HG03354 (cell line): ENCODE measurements at regions not wholly inside any gene's neighbourhood (a gene's known extent, or its start where the extent isn't known, plus 50 kb on each side); places are given as distances from the start of the nearest gene placed in this dataset.
A peak's percentile ranks its signal among the peaks of the same experiment; 100 is the strongest.

Source experiments
- ATAC-seq: cut with Tn5 transposase; IDR thresholded peaks from one replicate; pipeline ENCODE4 v1.9.1; 2021; ENCODE audit warnings: mild to moderate bottlenecking; ENCODE audit not compliant: unreplicated experiment, poor library complexity, severe bottlenecking

DNA sequence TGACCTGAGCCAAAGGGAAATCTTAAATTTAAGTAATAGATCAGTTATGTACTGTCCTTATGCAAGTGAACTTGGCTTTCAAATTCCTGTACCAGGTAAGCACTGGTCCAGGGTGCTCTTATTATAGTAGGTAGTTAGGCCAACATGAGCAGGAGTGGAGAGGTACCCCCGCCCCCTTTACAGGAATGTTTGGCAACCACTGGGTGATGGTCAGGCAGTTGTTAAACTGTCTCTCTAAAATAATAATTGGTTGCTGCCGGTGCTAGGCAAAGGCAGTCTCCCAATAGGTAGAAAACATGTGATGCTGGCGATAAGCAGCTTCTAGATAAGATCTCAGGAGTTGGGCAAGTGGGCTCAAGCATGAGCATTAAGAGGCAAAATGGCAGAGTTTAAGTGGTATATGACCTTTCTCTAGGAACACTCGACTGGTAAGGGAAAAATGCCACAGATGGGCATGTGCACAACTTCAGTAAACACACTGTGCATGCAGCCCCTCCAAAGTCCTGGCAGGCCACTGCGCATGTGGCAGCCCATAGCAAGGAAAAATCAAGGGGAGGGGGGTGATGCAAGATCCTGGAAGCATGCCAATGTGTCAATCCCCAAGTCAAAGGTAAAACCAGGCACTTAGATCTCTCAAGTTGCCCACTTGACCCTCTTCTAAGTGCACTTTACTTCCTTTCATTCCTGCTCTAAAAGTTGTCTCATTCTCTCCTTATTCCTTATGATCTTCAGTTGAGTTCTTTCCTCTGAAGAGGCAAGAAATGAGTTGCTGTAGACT, 1239.7 kb downstream of the C4orf33 start:
- ATAC-seq: no peak

DNA sequence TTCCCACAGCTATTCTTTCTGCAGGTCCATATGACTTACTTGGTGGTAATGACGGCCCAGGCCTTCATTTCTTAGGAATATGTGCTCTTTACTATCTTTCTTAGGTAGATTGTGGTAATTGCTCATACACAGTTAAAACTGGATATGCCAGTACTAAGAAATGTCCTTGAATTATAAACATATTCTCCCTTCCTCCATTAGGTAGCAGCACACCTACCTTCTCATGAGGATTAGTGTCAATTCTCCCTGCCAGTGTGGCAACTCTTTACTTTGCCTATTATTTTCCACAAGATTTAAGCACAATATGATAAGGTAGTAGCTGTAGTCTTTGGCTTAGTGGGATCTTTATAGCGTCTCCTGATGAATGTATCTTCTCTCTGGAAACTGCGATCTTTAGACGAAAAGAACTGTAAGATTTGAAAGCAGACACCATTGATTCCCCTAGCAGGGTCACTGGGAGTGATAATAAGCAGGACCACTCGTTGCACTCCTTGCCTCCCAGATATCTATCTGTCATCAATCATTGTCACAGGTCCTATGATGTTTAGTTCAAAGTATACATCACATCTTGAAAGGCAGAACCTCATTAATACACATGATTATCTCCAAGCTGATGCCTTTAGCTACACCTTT, 1240.7 kb downstream of the C4orf33 start:
- ATAC-seq: peak; percentile 90

DNA sequence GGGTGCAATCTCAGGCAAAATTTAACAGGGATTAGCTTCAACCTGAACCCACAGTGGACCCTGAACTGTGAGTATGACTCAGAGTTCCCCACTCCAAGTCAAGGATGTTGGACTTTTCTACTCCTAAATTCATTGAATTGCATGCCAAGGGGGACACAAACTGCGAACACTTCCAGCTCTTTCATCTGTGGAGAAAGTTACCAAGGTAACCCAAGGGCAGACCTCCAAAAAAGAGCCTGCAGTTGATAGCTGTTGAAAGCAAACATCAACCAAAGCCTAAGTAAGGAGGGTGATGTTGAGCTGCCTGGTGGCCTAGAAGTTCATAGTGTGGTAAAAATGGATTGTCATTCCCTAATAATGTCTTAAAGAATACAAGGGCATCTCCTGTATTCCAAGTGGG, 1242.9 kb downstream of the C4orf33 start:
- ATAC-seq: no peak

DNA sequence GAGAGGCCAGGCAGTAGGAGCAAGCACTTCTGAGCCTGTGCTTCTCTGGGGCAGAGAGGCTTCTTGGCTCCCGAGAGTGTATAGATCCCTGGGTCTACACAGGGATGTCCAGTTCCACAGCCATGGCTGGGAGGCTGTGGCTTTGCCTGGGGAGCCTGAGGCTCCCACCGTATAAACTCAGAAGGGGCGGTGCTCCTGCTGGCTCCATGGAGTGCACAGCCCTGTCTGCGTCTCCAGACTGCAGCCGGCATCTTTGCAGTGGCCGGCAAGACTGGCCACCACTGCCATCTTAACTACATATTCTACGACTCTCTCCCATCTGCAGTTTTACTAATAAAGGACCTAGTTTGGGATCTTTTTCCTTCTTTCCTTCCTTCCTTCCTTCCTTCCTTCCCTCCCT, 1253.8 kb downstream of the C4orf33 start:
- ATAC-seq: no peak

DNA sequence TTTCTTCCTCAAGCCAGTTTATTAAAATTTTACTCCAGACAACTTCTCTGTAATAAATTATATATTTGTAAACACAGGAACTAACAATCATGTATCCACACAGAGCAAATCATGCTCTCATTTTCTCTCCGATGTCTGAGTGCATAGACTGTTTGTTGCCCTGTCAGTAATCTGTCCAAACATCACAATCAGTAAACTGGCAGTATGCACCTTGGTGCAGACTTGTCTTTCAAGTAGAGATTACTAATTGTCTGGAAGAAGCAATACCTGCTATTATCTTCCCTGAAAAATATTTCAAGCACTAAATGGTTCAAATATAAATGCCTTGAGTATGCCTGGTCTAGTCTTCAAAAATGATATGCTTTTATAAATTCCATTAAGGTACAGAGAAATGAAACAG, 1260.9 kb downstream of the C4orf33 start:
- ATAC-seq: no peak

DNA sequence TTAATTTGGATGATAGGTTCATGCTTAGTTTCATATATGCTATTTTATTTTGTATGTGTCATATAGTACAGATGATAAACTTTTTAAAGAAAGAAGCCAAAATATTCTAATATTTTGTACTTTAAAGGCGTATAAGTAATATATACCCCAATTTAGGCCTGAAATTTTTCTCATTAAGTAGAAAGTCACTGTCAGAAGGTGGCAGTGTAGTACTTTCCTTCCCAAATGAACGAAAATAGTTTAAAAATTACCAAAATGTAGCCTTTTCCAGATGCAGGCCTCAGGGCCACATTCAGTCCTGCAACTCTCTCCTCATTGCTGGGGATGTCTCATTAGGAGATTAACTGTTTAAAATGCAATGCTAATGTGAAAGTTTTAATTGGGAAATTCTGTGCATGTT, 1263.6 kb downstream of the C4orf33 start:
- ATAC-seq: no peak

DNA sequence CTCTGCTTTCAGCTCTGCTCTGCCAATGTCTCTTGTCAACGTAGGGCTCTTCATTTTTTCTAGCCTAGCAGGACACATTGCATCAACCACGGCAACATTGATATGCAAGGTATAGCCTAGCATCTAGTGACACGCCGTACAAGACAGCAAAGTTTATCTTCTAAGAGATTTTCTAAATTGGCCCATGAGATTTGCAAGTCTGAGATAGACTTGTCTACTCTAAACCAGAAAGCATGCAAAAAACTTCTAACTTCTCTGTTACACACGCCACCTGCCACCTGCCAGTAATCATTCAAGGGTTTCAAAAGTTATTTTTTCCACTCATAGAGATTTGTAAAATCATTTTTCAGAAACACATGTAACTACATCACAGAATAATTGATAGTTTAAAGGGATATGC, 1265.7 kb downstream of the C4orf33 start:
- ATAC-seq: no peak

DNA sequence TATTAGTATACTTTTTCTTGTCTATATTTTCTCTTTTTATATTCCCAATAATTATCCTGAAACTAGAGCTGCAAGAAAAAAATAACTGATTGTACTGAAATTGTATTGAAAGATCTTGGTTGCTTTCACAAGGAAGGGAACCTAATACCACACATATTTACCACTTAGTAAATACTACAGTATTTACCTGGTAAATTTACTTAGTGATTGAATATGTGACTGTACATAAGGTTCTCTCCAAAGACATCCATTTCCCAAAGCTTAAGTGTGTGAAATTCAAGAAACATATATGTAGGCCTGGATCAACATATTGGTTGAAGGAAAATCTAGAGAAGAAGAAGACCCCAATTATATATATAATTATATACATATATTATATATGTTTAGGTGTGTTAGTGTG, 1272.7 kb downstream of the C4orf33 start:
- no peak for ATAC-seq

DNA sequence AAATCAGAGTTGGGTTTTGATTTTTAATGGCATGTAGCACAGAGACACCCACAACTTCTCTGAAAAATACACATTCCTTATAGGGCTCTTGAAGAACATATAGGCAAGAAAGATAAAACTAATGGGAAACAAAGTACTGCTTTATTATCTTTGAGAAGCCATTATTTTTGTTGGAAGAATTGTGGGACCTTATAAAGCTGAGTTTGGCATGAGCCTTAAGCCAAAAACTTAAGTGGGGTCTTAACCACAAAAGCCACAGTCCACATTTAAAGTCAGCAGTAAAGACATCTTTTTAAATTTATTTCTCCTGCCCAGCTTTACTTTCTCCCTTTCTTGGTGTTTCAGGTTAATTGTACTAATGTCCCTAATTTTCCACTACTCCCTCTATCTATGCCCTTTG, 1297.3 kb downstream of the C4orf33 start:
- no peak for ATAC-seq

DNA sequence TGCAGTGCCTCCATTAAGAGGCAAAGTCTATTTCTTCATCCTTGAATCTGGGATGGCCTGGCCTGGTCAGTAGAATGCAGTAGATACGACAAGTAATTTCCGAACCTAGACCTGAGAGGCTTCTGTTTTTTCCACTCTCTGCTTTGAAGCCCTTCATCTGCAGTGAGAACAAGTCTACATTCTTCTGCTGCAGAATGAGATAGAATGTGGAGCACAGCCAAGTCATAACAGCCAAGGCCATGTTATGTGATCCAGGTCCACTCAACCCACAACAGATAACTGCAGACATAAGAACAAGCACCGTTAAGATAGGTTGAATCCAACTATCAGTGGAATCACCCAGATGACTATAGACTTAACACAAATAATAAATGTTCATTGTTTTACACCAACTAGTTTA, 1297.7 kb downstream of the C4orf33 start:
- ATAC-seq: no peak

DNA sequence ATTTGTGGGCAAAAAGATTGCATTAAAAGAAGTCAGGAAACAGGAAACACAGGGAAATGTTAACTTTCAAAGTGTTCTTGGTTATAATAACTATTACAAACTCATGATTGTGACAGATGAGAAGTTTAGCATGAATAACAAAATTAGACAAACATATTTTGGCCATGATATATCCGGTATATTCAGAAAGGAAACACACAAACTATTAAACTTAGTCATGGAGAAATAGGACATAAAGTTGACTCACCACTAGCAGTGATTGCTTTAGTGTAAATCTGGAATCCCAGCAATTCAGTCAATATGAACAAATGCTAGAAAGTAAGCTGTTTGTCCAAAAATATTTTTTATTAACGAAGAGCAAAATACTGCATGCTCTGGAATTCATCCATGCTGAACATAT, 1299.9 kb downstream of the C4orf33 start:
- ATAC-seq: no peak

DNA sequence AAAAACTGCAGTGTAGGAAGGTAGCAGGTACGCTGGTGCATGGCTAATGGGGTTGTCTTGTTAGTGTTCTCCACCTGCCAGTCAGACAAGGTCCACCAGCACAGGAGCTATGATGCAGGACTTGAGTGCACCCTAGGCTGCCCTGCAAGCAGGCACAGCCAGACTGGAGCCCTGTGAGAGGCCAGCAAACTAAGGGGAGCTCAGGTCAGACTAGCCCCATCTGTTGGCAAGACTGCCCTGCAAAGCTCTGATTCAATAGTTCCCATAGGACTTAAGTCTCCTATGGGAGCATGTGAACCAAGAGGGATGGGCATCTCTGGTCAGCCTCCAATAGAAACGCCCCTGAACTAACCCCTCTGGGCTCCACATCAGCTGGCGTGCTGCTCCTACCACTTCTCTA, 1307.3 kb downstream of the C4orf33 start:
- no peak for ATAC-seq

DNA sequence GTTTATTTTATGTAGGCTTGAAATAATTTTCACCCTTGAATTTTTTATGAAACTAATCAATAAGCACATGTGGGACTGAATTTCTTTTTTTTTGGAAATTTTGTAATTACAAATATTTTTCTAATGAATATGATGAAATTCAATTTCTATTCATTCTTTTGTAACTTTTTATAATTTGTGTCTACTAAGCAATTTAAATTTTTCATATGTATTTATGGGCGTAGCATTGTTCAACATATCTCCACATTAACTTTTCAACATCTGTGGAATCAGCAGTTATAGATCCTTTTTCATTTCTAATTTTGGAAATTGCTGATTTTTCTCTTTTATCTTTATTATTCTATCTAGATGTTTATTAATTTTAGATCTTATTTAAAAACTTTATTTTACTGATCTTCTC, 1320.3 kb downstream of the C4orf33 start:
- no peak for ATAC-seq

DNA sequence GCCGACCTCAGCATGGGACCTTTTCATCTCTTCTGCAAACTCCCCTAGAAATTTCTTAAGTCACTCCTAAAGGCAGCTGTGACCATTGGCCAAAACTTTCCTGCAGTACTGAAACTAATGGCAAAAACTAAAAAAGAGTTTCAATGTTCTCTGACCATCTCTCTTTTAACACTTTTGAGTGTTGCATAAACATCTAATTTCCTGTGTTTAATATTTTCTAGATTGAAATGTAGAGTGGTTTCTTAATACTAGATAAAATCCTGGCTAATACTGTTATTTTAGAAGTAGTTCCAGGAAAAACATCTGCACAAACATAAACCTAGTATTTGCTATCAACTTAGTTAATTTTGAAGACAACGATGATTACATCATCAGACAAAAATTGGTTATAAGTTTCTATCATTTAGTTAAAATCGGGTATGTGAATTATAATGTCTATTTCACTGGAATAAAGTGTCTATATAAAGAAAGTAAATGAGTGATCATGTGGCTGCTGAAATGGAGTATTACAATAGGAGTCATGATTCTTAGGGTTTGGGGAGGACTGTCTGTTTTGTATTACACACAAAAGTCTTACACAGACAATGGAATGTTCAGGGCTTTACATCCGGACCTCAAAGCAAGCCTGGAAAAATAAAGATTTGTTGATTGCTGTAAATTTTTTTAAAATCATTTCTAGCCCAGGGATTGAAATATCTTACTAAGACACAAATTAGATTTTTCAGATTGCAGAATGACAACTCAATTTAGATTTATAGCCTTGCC, 1323.4 kb downstream of the C4orf33 start:
- ATAC-seq: no peak

DNA sequence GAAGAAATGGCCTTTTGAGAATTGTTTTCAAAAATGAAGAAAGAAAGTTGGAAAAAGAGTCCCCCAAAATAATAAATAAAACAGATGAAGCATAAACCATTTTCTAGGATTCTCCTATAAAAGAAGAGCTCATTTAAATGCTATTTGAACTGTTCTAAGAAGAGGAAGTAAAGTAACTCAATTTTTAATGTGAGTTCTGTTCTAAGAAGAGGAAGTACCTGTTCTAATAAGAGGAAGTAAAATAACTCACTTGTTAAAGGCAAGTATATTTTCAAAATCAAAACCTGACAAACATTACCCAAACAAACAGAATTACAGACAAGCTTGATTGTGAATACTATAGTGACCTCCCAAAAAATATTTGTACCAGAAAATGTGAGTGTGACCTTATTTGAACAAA, 1326.3 kb downstream of the C4orf33 start:
- no peak for ATAC-seq

DNA sequence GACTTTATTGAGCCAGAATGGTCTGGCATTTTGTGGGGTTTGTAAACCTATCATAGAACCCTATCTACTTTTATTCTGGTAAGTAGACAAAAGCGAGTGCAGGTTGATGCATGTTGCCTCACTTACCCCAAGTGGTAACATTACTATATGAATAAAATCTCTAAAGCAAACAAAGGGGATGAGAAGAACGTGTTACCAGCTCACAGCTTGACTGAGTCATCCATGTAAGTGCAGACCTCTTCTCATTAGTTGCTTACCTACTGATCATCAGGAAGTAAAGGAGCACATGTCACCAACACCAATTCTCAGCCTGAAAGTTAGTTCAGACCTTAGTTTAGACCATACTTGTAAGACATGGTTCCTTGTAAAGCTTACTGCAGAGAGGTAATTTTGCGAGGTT, 1328.3 kb downstream of the C4orf33 start:
- no peak for ATAC-seq

DNA sequence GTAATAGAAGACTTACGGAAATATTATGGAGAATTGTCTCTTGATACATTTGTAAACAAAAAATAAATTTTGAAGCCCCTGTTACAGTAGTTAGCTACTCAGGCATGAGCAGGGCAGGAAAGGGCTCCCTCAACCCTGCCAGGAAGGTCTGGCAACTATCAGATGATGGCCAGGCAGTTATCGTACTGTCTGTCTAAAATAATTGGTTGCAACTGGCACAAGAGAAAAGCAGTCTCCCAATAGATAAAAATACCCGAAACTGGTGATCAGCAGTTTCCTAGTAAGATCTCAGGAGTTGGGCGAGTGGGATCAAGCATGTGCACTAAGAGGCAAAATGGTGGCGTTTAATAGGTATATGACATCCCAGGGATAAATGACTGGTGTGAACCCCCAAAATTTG, 1336.3 kb downstream of the C4orf33 start:
- ATAC-seq: no peak

DNA sequence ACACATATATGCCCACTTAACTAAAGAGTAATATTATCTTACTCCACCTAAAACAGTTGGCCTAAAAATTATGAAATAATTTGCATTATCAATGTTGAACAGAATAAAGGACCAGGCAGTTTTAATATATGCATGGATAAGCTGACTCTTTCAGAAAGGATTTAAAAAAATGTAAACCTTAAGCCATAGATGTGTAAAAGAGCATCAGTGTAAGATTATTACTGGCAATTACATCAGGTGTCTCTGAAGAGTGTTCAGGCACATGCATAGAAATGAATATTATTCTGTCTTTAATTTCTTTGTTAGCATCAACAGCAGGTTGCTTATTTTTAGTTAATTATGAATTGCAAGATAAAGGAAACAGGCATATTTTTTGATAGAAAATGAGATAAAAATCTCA, 1353.8 kb downstream of the C4orf33 start:
- no peak for ATAC-seq

DNA sequence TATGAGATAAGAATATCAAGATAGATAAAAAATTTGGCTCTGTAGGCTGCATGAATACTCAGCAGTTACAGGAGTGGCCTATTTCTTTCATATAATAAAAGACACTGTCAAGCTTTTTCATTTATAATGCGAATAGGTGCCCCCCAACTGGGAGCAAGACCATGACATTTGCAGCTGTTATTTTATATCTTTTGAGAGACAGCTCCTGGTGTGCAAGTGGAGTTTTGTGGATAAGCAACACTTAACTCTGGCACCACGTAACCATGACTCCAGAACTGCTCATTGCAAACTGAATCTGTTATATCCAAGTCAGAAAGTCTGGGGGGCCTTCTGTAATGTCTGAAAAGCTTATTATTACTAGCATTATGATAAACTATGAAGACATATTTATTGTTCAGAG, 1372.4 kb downstream of the C4orf33 start:
- no peak for ATAC-seq

DNA sequence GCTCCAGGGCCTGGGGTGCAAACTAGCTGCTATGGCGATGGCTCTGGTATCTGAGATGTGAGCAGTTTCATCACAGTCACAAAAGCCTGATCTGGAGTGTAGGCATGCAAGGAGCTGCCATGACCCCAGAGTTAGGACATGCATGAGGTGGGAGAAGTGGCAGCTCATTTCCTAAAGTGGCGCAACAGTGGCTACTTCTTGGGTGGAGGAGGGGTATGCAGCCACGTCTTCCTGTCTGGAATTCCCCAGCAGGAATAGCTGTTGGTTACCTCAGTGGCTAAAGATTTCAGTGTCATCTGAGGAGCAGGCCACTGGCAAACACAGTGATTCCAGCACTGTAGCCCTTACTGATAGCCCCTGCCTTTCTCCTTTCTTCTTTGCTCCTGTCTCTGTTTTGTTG, 1382.5 kb downstream of the C4orf33 start:
- ATAC-seq: no peak

DNA sequence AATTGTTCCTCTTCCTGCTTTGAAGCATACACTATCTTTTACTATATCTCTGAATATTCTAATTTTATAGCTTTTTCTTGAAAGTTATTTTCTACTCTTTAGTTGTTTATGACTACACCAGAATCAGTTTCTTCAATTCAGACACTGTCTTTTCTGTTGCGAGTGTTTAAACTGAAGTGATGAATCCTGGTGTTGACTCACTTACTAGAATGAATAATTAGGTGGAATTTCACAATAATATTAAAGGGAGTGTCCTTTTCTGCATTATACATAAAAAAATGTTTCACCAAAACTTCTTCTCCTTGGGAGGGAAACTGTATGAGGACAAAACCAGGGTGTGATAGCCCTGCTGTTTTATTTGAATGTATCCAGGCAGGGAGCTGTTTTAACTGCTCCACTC, 1383.1 kb downstream of the C4orf33 start:
- no peak for ATAC-seq
